Right cardiac atrium (tissue), 5 donors: ENCODE measurements at regions not wholly inside any gene's neighbourhood (a gene's known extent, or its start where the extent isn't known, plus 50 kb on each side); places are given as distances from the start of the nearest gene placed in this dataset.

ENCODE experiments used
- ATAC-seq, 2 donors: fragments of 200-7000 bp; cut with Tn5 transposase; one replicate each; pipeline versions ENCODE4 v1.8.0 to v1.9.1; 2020; ENCODE audit warnings: moderate library complexity in 2 of 2, mild to moderate bottlenecking in 1 of 2
- DNase-seq, 3 donors: peaks; one replicate each; pipeline ENCODE4 v3.0.0-alpha.2; 2020
- H3K27ac ChIP-seq: one replicate; pipeline ENCODE4 v1.5.1; 2013; ENCODE audit warnings: mild to moderate bottlenecking, low read length, control low read depth, moderate library complexity
- H3K27me3 ChIP-seq: one replicate; pipeline ENCODE4 v1.6.1; 2013; ENCODE audit not compliant: control insufficient read depth, insufficient read depth
- H3K4me1 ChIP-seq: one replicate; pipeline ENCODE4 v1.6.1; 2013; ENCODE audit warnings: low read length; ENCODE audit not compliant: control insufficient read depth, insufficient read depth
- H3K4me3 ChIP-seq: one replicate; pipeline ENCODE4 v1.5.1; 2013; ENCODE audit warnings: low read length, control low read depth
- H3K9me3 ChIP-seq: one replicate; pipeline ENCODE4 v1.6.1; 2013; ENCODE audit warnings: low read length; ENCODE audit not compliant: control insufficient read depth
- WGBS: extraction: QIAGEN DNeasy Blood & Tissue Kit; methylation state at CpG from one replicate; pipeline ENCODE4 v1.1.7; 2013; 5-methylcytosine and 5-hydroxymethylcytosine counted together
- intact Hi-C, 4 donors: fragments of 100-400 bp; cut with DNase I; formaldehyde crosslinking; loops; one replicate each; pipeline versions ENCODE4 v1.11.0 to v1.14.0; 2022 to 2023
- donor health status: healthy with polysubstance abuse.
- donor health status: DM: no; HTN: yes; CAD: no.
- donor health status: DM: no; HTN: no; CAD: no.
- donor health status: DM: no; HTN: yes; CAD: no; lungs with severe emphysema.
- donor health status: DM: yes; HTN: yes; CAD: no.

DNA sequence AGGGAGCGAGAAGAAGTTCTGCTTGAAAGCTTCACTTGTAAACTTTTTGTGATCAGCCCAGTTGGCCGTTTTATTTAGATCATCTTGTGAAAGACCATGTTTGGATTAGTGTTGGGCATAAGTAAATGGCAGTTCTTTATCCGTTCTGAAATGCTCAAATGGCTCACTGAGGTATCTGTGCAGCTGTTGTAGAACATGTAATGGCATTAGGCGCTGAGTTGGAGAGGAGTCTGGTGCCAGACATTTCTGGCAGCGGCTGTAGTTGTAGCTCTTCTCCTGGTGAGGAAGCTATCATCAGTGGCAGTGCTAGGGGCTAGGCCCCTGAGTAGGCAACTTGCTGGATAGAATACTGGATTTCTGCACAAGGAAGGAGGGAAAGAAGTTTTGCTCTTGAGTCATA, 321.6 kb downstream of the LMO4 start:
- ATAC-seq (no peak), DNase-seq (no peak)
- intact Hi-C loops = no loop called here
- Histone ChIP-seq H3K4me1 (no peaks in the 10 kb centered on the region), H3K27ac (no peak overlapping the region), H3K9me3 (no peaks in the 10 kb centered on the region), H3K4me3 (no peak overlapping the region), H3K27me3 (no peaks in the 10 kb centered on the region)
- 63% methylated on average over 5 of the region's 5 CpGs for WGBS

DNA sequence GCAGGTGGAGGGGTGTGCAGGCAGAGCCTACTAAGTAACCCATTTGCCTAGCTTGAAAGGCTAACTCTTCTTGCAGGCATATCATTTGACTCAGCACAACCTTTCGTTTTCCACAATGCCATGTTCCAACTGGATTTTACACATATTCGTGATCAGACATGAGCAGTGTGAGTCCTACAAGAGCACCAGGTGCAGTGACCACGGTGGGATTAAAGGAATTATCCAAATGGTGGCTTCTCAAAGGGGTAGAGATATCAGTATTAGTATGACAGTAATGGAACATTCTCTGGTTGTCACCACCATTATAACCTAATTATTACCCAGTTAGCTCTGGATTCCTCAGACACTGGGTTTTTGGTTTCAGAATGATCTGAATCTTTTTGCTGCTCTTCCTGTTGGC, 323.5 kb downstream of the LMO4 start:
- H3K27me3 ChIP-seq = no peaks in the 10 kb centered on the region
- intact Hi-C loops = no loop called here

DNA sequence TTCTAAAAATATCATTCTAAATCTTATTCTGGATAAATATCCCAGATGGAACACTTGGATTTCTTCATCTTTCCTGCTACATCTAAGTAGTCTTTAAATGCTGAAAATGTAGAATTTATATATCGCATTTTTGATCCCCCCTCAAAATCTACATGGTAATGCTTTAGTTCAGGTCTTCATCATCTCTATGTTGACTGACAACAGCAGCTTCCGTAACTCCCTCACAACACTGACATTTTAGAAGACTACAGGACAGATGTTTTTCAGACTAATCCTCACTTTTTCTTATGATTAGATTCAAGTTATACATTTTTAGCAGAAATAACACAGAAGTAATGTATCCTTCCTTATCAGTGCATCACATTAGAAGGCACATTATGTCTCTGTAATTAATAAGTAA, 336.5 kb downstream of the LMO4 start:
- intact Hi-C loops = no loop called here
- H3K9me3 ChIP-seq = no peaks in the 10 kb centered on the region
- H3K4me3 ChIP-seq = no peak overlapping the region
- no peaks in the 10 kb centered on the region for H3K27me3 ChIP-seq
- no peaks in the 10 kb centered on the region for H3K4me1 ChIP-seq
- ATAC-seq (no peak), DNase-seq (no peak)
- no peak overlapping the region for H3K27ac ChIP-seq
- 94% methylated on average over 2 of the region's 2 CpGs for WGBS

More for the DNA sequence above, 323.5 kb downstream of the LMO4 start:
- ATAC-seq (no peak), DNase-seq (no peak)
- no peak overlapping the region for H3K4me3 ChIP-seq
- WGBS = 87% methylated on average over 3 of the region's 3 CpGs
- no peaks in the 10 kb centered on the region for H3K9me3 ChIP-seq
- no peaks in the 10 kb centered on the region for H3K4me1 ChIP-seq
- no peak overlapping the region for H3K27ac ChIP-seq

DNA sequence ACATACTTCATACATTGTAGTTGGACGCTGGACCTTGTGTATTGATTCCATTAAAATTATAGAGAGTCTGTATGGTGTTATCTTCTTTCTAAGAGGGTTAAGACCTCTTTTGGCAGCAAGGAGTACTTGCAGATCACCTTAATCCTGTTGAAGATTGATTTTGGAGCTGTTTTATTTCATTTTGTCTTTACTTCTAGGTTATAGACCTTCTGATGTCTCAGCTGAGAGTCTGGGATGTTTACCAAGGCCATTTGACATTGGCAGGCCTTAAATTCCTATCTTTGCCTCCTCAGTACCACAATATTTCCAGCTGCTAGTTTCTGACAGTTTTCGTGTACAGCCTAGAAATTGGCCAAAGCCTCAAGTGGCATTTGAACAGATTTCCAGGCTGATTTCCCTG, 338.0 kb downstream of the LMO4 start:
- Histone ChIP-seq H3K27ac (no peak overlapping the region), H3K4me3 (no peak overlapping the region), H3K27me3 (no peaks in the 10 kb centered on the region), H3K9me3 (no peaks in the 10 kb centered on the region), H3K4me1 (no peaks in the 10 kb centered on the region)
- no peak for ATAC-seq
- intact Hi-C loops = no loop called here
- 81% methylated on average over 2 of the region's 2 CpGs for WGBS
- no peak for DNase-seq

DNA sequence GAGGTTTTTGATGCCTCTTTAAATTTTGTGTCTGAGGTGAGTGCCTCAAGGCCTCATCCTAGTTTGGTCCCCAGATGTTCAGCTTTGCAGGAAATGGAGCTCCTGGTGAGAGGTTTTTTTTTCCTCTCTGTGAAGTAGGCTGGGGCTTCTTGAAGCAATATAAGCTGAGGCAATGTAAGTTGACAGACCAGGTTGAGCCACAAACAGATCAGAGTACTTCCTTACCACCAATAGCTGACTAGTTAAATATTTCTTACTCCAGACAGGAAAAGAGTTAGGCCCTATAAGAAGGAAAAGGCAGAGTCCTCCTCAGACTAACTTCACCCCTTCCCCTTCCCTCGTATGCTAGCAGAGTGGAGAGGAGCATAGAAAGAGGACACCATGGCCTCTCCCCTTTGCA, 341.0 kb downstream of the LMO4 start:
- no peak for ATAC-seq

DNA sequence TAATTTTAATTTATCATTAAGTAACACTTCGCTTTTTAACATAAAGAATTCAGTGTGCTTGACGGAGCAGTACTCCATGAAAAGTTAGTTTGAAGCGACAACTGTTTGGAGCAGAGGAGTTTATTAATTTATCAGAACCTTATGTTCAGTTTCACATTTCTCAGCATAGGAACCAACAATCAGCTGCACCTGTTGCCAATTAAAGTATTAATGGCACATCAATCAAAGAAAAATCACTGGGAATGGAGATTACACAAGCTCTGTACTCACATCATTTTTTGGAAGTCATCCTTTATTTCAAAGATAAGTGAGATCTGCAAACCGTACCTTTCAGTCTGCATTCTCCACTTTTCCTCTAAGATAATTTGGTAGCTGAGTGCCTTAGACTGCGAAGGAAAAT, 344.6 kb downstream of the LMO4 start:
- no peak for DNase-seq
- Histone ChIP-seq H3K27ac (no peak overlapping the region), H3K27me3 (no peaks in the 10 kb centered on the region), H3K4me1 (no peaks in the 10 kb centered on the region), H3K4me3 (no peak overlapping the region), H3K9me3 (no peaks in the 10 kb centered on the region)
- 83% methylated on average over 5 of the region's 5 CpGs for WGBS
- intact Hi-C loops = no loop called here
- no peak for ATAC-seq

More for the DNA sequence above, 341.0 kb downstream of the LMO4 start:
- Histone ChIP-seq H3K27me3 (no peaks in the 10 kb centered on the region), H3K4me1 (no peaks in the 10 kb centered on the region), H3K9me3 (no peaks in the 10 kb centered on the region), H3K4me3 (no peak overlapping the region), H3K27ac (no peak overlapping the region)
- intact Hi-C loops = no loop called here
- DNase-seq = no peak
- WGBS = 81% methylated on average over 1 of the region's 1 CpG

DNA sequence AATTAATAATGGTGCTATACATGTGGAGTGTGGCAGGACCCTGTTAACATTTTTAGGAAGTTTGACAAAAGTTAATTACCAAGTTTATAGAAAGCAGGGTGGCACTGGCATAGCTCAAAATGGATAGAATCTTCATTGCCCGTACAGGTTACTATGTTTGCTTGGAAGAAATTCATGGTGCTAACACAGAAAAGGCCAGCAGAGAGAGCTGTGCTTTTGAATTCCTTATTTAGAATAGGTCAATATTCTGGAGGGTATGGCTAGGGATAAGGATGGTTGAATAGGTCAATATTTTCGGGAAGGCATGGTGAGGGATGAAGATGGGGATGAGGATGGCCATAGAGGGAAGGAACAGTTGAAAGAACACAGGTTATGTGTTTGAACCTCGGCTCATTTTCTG, 345.1 kb downstream of the LMO4 start:
- intact Hi-C loops = no loop called here
- H3K27ac ChIP-seq = no peak overlapping the region
- no peaks in the 10 kb centered on the region for H3K9me3 ChIP-seq
- H3K27me3 ChIP-seq = no peaks in the 10 kb centered on the region
- H3K4me1 ChIP-seq = no peaks in the 10 kb centered on the region
- no peak for ATAC-seq
- 84% methylated on average over 3 of the region's 3 CpGs for WGBS
- no peak for DNase-seq
- H3K4me3 ChIP-seq = no peak overlapping the region

DNA sequence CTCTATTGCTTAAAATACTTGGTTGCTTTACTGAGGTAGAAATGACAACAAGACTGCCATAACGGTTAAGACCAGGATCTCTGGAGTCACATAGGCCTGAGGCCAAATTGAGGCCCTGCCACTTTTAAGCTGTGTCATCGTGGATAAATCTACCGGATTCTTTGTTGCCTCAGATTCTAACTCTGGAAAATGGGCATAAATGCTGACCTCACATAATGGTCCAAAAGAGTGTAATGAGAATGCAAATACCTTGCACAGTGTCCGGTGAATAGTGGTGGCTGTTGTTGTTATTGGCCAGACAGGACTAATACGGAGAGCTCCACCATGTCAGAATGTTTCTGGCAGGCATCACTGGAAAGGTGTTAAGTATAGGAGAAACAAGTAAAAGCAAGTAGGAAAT, 346.1 kb downstream of the LMO4 start:
- ATAC-seq (no peak), DNase-seq (no peak)
- intact Hi-C loops = no loop called here
- Histone ChIP-seq H3K4me3 (no peak overlapping the region), H3K9me3 (no peaks in the 10 kb centered on the region), H3K27ac (no peak overlapping the region), H3K4me1 (no peaks in the 10 kb centered on the region), H3K27me3 (no peaks in the 10 kb centered on the region)
- 84% methylated on average over 5 of the region's 5 CpGs for WGBS

DNA sequence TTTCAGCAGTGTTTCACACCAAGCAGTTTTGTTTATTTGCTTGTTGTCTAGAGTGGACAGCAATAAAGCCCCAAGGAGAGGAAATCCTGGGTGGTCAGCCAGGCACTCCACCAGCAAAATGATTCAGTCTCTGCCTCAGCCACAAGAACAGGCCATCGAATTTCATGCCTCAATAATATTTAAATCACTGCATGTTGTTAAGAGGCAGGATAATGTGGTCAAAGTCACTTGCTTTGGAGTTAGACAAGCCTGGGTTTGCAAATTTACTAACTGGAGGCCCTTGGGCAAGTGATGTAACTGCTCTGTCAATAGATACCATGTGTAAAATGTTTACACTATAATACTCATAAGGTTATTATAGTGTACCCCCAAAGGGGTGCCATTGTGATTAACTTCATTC, 349.6 kb downstream of the LMO4 start:
- no peak for DNase-seq
- Histone ChIP-seq H3K9me3 (no peaks in the 10 kb centered on the region), H3K27me3 (no peaks in the 10 kb centered on the region), H3K27ac (no peak overlapping the region), H3K4me3 (no peak overlapping the region), H3K4me1 (no peaks in the 10 kb centered on the region)
- ATAC-seq = no peak
- 55% methylated on average over 1 of the region's 1 CpG for WGBS
- intact Hi-C loops = no loop called here

DNA sequence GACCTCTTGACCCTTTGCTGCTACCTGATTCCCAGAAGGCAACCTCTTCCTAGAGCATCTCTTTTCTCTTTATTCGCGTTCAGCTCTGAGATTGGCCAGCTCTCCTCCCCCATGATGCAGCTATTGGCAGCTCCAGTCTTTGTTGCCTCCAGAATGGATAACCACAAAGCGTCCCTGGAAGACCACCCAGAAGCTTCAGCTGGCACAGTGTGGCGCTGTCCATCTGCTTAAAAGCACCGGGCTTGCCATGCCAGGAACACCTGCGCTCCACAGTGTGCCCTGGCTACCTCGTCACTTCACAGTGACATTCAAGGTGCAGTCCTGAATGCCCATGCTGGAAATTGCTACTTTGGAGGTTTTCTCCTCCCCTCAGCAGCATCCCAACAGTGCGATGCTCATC, 353.9 kb downstream of the LMO4 start:
- H3K27ac ChIP-seq = no peak overlapping the region
- ATAC-seq (no peak), DNase-seq (no peak)
- no peaks in the 10 kb centered on the region for H3K27me3 ChIP-seq
- H3K4me3 ChIP-seq = no peak overlapping the region
- 89% methylated on average over 8 of the region's 8 CpGs for WGBS
- intact Hi-C loops = loop anchor here in 1 of 4 donors (10.0 kb wide), 1 partner anchor 348 kb away; no protein-coding TSS in a partner anchor
- H3K9me3 ChIP-seq = no peaks in the 10 kb centered on the region
- peaks cover 2% of the 10 kb centered on the region for H3K4me1 ChIP-seq

DNA sequence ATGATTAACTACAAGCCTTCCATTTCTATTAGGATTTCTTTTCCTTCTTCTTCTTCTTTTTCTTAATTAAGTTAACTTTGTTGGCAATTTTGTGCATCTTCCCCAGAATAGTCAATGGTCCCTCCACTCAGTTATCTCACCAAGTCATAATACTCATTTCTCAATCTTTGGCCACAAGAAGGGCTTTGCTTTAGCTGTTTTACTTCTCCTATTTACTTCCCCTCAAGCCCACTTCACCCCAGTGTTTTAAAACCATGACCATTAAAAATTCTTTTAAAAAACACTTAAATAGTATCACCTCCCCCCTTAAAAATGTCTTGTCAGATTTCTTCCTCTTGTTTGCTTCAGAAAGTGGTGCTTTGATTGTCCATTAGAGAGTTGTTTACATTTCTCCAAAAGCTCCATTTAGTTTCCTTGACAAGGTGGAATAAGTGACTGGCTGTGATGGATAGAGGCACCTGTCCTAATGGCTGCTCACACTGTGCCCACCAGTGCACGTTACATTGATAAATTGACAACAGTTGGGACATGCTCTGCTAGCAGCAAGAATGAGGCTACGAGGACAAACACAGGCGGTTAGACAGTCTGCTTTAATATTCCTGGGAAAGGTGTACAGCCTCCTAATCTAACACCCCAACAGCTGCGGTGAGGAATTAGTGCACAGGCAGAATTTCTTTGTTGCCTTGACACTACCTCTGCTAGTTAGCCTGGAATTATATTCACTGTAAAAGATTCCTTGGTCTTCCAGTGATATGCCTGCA, 354.7 kb downstream of the LMO4 start:
- 81% methylated on average over 4 of the region's 4 CpGs for WGBS
- ATAC-seq (no peak), DNase-seq (no peak)
- Histone ChIP-seq H3K9me3 (no peaks in the 10 kb centered on the region), H3K27me3 (no peaks in the 10 kb centered on the region), H3K27ac (no peak overlapping the region), H3K4me3 (peak overlapping the region; percentile 83), H3K4me1 (peaks cover 2% of the 10 kb centered on the region)
- intact Hi-C loops = loop anchor here in 1 of 4 donors (10.0 kb wide), 1 partner anchor 349 kb away; no protein-coding TSS in a partner anchor

DNA sequence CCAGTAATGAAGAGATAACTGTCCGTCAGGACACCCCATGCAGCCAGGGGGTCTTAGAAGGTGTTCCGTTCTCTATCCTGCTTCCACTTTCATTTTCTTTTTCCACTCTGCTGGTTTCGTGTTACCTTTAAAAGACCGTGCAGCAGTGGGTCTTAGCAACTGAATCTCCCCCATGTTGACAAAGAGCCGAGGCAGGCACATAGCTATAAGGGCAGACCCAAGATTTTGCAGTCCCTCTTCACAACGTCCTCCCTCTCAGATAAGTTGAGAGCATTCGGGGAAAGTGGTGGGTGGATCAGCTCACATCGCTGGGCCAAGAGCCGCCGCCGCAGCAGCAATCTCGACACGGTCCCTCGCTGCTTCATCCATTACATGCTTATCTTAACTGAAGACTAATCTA, 355.5 kb downstream of the LMO4 start:
- H3K27ac ChIP-seq = peak overlapping the region; percentile 81
- intact Hi-C loops = loop anchor here in 1 of 4 donors (10.0 kb wide), 1 partner anchor 349 kb away; no protein-coding TSS in a partner anchor
- H3K27me3 ChIP-seq = no peaks in the 10 kb centered on the region
- 16% methylated on average over 14 of the region's 14 CpGs for WGBS
- peak overlapping the region; percentile 83 for H3K4me3 ChIP-seq
- peak; percentile 20 to 68 (median 54) for DNase-seq
- no peaks in the 10 kb centered on the region for H3K9me3 ChIP-seq
- ATAC-seq = peak; percentile 70
- H3K4me1 ChIP-seq = peaks cover 2% of the 10 kb centered on the region
